ENCODE measurements at regions not wholly inside any gene's neighbourhood (a gene's known extent, or its start where the extent isn't known, plus 50 kb on each side); places are given as distances from the start of the nearest gene placed in this dataset.
"Not testable (repeated sequence)": the region's sequence is repeated elsewhere in the genome, so short reads cannot be mapped to it uniquely, and the experiment has no call there.

DNA sequence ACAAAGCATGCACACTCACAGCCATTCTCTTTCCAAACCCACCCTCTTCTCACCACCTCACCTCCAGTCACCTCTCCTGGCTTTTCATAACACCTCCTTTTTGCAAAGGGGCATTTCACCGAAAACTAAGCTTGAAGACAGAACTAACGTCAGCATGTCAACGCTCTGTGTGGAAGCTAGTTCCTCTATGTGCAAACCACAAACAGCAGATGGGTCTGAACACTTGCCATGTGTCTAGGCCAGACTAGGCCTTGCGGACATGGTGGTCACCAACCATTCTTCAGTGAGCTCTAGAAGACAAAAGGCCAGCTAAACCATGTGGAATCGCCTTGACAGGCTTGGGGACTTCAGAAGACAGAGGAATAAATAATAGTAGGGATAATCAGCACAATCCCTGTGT is 148.5 kb downstream of the TXNL1 start:
- in situ Hi-C loops (cut with HindIII; ENCODE audit: low sequenced_read_pairs): loop anchor here (10.0 kb wide), 1 partner anchor 75 kb away; no protein-coding TSS in a partner anchor

DNA sequence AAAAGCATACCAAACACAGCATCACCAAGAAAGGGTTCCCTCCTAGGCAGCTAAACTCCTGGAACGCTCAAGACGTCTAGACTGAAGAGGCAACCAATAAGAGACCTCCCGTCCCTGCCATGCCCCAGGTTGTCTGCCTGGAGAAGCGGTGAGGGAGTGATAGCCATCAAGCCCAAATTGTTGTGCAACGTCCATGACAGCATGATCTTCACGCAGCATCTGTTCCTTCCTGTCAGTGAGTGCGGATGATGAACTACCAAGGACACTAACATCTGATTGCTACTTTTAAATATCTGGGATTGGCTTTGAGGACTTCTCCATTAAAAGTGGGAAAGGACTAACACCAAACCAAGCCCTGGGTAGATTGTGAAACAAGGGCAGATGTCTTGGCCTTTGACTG is 149.7 kb downstream of the TXNL1 start:
- in situ Hi-C loops (cut with HindIII; ENCODE audit: low sequenced_read_pairs): no loop called here

DNA sequence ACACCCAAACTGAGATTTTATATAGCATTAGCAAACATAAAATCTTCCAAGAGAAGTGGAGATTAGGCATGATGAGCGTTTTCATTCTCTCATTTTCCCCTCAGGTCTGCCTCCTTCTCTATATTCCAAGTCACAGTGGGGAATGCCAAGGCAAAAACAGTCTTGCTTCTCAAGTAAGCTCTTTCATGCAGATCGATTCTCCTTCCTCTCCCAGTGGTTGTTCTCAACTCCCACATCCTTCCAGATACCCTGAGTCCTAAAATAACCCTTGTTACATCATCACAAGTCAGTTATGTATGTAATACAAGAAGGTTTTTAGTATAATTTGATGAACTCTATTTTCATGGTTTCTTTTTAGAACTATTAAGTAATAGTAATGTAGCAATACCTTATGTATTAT is 150.6 kb downstream of the TXNL1 start:
- in situ Hi-C loops (cut with HindIII; ENCODE audit: low sequenced_read_pairs): no loop called here

DNA sequence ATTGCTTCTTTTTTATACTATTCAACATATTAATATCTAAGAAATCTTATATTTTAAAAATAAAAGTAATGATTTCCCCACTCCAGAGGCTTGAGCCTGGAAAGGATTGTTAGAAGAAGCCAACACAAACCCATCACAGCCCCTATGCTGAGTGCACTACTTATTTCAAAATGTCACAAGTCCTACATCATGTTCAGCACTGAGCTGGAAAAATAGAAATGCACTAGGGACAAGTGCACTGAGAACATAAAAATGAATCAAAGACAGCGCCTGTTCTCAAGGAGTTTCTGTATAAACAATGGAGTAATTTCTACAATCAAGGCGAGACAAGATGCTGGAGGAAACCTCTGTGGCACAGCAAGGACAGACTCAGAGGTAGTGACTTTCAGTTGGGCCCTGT is 155.0 kb downstream of the TXNL1 start:
- in situ Hi-C loops (cut with HindIII; ENCODE audit: low sequenced_read_pairs): no loop called here

DNA sequence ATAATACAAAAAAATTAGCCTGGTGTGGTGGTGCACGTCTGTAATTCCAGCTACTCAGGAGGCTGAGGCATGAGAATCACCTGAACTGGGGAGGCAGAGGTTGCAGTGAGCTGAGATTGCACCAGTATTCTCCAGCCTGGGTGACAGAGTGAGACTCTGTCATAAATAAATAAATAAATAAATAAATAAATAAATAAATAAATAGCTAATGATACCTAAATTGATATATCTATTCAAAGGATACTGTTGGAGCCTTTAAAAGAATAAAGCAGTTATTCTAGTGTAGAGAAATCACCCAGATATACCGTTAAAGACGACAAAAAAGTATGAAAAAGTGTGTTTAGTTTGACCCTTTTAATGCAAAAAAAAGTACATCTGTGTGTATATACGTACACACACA is 155.6 kb downstream of the TXNL1 start:
- in situ Hi-C loops (cut with HindIII; ENCODE audit: low sequenced_read_pairs): not testable (repeated sequence)

DNA sequence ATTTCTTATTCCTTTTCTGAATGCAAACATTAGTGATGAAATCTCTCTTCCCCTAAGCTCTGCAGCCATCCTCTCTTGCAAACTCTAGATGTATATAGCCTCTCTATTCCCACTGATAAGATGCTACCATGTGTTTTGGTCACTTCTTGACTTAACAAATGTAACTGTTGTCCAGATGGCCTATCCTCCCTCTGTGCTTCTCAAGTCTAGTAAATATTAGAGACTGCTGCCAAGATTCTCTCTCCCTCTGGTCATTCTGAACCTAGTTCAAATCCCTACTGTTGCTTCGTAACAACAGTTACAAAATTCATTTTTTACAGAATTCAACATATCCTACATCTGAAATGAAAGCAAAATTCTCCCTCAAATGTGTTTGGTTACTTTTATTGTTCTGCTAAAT is 156.6 kb downstream of the TXNL1 start:
- in situ Hi-C loops (cut with HindIII; ENCODE audit: low sequenced_read_pairs): no loop called here

DNA sequence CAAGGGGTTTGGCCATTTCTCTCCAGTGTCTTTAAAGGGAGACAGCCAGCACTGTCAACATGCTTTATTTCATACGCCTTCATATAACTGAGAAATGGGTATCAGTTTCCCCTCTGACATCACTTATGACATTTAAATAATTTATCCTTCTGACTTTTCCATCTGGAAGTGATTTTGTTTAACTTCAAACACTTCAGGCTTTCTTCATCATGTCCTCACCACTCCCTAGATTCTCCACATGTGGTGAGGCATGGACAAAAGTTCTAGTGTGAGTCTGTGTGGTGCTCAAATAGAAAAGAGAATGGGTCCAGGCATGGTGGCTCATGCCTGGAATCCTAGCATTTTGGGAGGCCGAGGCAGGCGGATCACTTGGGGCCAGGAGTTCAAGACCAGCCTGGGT is 158.6 kb downstream of the TXNL1 start:
- in situ Hi-C loops (cut with HindIII; ENCODE audit: low sequenced_read_pairs): no loop called here

DNA sequence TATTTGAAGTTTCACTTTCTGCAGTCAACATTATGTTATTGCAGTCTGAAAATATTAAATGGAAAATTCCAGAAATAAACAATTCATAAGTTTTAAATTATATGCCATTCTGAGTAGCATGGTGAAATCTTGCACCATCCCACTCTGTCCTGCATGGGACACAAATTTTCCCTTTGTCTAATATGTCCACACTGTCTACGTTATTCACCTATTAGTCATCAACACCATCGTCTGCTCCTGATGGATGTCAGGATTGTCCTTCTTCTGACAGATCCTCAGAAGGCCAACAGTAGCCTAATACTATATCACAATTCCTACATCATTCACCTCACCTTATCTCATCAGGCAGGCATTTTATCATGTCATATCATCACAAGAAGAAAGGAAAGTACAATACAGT is 163.1 kb downstream of the TXNL1 start:
- in situ Hi-C loops (cut with HindIII; ENCODE audit: low sequenced_read_pairs): no loop called here

DNA sequence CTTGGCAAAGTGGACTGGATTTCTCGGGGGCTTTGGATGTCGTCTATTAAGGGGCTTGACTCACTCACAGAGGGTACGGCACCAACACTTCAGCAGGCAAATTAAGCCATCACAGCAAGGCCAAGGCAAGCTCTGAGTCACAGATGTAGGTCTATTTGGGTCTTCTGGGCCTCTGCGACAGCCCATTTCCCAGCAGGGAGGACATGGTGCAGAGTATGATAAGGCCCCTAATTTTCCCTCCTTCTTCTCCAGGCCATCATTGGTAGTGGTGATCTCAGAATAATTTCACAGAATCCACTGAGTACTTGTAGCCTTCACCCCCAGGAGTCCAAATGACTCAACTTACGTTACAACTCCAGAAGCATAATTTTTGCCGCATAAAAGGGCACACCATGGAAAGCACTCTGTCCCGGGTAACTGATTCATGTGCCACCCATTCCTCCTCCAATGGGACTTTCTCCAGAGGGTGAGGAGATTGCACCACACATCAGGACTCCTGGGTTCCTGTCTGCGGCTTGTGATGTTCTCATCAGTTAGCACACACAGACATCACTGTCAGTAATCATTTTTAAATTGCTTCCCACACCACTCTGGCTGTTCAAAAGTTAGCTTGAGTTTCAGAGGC is 164.9 kb downstream of the TXNL1 start:
- in situ Hi-C loops (cut with HindIII; ENCODE audit: low sequenced_read_pairs): no loop called here

DNA sequence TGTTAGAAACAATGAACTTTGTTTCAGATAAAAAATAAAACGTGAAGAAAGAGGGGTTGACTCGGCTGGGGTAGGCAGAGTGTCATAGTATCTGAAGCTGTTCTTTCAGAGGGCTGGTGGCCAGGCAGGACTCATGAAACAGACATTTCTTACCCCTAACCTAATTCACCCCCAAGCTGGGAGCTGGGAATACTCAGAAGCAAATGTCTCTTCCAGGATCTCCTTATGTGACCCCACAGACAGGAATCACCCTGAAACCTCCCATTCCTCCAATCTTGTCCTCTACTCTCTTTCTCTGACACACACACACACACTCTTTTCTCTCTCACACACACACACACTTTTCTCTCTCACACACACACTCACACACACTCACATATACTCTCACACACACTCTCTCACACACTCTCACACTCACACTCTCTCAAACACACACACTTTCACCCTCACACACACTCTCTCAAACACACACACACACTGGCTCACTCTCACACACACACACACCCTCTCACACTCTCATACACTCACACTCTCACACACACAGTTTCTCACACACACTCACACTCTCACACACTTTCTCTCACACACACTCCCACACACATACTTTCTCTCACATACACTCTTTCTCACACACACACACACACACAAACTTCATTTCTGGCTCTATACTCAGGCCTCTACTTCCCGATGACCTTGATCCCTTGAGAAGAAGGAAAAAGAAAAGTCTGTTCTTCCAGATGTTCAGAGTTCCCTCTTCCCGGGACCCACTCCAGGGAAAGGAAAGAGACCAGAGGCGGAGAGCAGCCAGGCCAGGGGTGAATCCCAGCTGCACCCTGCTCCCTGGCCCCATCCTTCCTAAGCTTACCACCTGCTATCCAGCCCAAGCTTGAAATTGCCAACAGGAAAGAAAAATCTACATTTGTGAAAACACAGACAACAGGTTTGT is 167.7 kb downstream of the TXNL1 start:
- in situ Hi-C loops (cut with HindIII; ENCODE audit: low sequenced_read_pairs): no loop called here

DNA sequence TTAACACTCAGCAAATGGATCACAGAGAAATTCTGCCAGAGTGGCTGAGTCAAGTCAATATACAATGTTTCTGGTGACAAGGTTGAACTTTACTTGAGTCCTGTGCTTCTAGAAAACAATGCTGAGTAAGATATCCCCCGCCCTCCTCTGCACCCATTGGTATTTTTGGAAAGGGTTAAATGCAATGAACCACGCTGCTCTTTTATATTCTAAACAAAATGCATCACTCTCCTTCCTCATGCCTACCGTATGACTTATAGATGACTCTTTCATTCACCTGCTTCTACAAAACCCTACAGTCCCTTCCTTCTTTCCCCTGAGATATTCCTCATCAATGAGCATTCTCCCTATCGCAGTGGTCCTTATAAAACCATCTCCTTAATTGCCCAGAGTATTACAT is 168.8 kb downstream of the TXNL1 start:
- in situ Hi-C loops (cut with HindIII; ENCODE audit: low sequenced_read_pairs): no loop called here

DNA sequence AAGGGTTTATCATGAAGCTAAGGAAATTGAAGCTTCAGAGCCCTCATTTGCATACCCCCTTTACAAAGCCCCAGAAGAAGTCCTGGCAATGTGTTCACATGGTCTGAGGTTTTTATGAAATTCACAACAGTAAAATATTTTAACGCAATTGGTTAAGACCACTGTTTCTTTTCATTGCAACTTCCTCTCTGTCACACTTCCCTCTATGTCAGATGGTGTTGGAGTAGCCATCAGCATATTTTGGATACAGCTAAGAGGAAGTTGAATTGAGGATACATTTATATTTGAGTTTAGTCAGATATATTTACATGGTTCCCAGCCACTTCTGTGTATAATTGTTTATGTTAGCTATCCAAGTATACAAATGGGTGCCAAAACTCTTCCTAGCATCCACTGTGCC is 170.0 kb downstream of the TXNL1 start:
- in situ Hi-C loops (cut with HindIII; ENCODE audit: low sequenced_read_pairs): no loop called here

DNA sequence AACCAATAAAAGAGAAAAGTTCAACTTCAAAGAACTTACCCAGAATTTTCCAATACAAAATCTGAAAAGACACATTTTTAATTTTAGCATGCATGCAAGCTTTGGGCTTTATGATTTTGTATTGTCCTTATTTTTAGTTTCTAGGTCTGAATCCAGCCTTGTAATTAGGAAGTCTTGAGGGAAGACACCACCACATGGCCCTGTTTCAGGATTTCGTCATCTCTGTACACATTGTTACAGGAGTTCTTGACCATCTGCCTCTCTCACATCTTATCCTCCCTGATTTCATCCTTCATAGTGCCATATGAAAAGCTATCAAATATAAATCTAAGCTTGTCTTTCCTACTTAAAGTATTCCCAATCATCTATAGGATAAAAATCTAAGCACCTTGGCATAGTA is 176.1 kb downstream of the TXNL1 start:
- in situ Hi-C loops (cut with HindIII; ENCODE audit: low sequenced_read_pairs): no loop called here

DNA sequence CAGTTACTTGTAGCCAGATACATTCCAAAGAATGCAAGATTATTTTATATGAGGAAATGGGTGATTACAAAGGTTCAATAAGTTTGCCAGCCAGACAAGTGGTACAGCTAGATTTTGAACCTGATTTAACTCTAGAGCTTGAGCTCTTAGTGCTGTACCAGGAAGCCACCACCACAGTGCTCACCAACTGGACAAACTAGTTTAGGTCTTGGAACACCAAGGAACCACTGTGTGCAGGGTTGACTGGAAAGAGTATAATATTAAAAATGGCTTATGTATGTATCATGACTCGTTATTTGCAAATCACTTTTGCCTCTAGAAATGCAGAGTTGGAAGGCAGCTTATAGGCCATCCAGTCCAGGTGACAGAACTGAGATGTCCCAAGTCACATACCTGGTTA is 177.2 kb downstream of the TXNL1 start:
- in situ Hi-C loops (cut with HindIII; ENCODE audit: low sequenced_read_pairs): no loop called here

DNA sequence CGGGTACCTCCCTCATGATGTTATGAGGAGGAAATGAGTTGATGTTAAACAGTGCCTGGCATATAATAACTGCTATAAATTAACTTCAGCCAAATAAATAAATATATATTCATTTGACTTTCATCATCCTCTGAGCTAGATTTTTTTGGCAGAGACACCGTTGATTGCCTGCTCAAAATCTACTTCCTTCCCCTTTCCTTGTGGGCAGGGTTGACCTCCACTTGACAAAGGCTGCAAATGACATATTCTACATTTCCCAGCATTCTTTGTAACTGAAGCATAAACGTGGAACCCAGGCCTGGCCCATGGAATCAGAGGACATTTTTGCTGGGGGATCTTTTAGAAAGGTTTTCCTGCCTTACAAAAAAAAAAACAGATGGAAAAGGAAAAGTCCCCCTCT is 177.8 kb downstream of the TXNL1 start:
- in situ Hi-C loops (cut with HindIII; ENCODE audit: low sequenced_read_pairs): no loop called here

DNA sequence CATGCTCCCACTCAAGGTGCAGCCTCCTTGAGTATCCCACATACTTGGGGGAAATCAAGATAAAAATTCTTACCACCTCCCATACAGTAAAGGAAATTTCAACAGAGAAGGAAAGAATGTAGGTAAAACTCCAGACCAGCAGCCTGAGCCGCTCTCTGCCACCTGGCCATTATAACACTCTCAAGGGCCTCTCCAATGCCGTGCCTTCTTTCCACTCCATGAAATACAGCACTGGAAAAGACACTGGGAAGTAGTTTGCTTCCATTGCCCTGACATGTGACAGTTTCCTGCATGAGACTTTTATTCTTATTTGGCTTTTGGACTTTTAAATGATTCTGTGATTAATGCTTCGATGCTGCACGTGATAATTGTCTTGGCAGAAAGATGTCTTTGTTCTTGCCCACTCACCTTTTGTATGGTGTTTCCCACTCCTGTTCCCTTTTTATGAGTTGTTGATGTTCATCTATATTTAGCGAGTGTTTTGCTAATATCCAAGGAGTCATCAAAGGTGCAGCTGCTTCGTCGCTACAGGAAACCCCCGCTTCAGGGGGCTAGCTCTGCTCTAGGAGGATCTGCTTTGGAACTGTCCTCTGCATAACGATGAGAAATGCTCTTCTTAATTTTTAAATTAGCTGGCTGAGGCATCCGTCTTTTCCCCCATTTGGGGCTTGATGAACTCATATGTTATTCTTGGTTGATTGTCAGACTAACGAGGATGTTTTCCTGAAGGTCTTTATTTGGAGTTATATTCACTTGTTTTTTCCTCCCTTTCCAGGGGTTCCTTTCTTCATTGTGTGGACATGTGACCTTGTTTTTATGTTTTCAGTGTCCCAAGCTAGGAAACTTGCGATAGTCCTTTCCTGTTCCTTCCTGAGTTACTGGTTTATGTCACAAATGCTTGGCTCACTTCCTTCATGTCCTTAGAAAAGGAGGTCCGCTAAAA is 179.4 kb downstream of the TXNL1 start:
- in situ Hi-C loops (cut with HindIII; ENCODE audit: low sequenced_read_pairs): no loop called here

DNA sequence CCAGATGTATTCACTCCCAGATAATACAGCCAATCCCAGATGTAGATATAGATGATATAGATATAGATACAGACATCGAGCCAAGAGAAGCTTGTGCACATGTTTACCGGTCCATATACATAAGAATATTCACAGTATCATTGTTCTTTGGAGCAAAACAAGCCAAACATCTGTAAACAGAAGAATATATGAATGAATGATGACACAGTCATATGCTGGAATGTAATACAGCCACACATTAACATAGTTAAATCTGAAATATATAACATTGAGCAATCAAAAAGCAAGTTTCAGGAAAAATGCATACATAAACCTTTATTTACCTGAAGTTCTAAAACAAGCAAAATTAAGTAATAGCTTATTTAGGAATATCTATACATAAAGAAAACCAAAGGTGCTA is 182.5 kb downstream of the TXNL1 start:
- in situ Hi-C loops (cut with HindIII; ENCODE audit: low sequenced_read_pairs): no loop called here

DNA sequence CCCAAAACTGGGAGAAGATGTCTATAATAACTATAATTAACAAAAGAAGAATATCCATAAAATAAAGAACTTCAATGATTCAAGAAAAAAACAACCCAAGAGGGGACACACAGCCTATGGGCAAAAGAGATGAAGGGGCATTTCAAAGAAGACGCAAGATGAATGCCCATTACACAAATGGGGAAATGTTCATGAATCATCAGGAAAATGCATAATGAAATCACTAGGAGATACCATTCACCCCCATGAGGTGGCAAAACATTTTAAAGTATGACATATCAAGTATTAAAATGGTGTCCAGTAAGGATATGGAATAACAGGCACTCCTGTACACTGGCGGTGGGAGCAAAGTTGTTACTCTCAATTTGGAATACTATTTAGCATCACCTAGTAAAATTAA is 183.3 kb downstream of the TXNL1 start:
- in situ Hi-C loops (cut with HindIII; ENCODE audit: low sequenced_read_pairs): no loop called here

DNA sequence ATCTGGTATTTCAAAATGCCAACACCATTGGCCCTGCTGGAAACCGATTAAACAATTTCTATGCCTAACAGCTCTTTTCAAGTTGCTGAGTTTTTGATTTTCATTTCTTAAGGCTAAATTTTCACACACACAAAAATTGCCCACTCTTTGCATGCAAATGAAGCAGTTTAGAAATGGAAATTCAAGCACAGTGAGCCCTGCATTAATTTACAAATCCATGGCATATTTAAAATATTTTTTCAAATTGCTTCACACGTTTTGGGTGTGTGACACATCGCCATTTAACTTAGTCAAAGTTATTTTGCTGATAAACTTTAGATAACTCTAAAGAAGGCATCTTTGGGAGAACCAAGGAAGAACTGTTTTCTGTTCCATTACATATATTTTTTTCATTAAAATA is 184.8 kb downstream of the TXNL1 start:
- in situ Hi-C loops (cut with HindIII; ENCODE audit: low sequenced_read_pairs): no loop called here

DNA sequence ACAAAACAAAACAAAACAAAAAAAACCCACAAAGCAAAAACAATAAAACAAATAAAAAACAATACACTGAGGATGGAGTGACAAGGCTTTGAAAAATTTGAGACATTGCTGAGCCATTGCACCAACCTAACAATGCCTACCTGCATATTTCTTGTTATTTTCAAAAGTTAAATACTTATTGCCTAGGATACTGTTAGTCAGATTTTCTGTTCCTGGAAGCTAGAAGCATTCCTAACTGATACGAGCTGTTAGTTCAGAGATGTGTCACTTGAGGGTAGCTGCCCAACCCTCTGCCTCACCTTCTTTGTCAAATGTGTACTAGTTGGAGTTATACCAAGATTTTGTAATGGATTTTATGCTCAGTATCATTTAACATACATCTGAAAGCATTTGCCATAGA is 187.2 kb downstream of the TXNL1 start:
- in situ Hi-C loops (cut with HindIII; ENCODE audit: low sequenced_read_pairs): no loop called here

DNA sequence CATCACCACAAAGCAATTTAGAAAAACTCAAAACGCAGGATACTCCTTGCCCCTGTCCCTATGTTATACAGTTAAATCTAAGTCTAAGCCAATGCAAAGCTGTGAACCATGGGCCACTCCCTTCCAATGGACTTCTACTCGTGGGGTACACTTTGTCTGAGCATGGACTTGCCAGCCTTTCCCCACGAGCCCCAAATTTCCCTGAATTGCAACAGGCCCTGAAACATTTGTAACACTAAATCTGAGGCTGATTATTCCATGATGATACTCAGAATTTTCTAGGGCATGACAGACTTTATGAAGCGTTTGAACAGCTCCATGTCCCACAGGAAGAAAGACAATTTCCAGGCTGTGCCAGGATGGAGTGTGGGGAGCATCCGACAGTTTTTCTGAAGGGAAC is 189.6 kb downstream of the TXNL1 start:
- in situ Hi-C loops (cut with HindIII; ENCODE audit: low sequenced_read_pairs): no loop called here

All from DLD1 (cell line).